BJ (cell line): ENCODE measurements at regions not wholly inside any gene's neighbourhood (a gene's known extent, or its start where the extent isn't known, plus 50 kb on each side); places are given as distances from the start of the nearest gene placed in this dataset.

Source experiments
- CTCF ChIA-PET: fragments of 350-600 bp; formaldehyde crosslinking; extraction: SDS; loops from one replicate; lab custom pipeline; 2021; ENCODE audit warnings: antibody characterized with exemption, inconsistent platforms; lab: Yijun Ruan, JAX
- POLR2A ChIA-PET: fragments of 300-600 bp; sonication (Branson Sonifier 250); formaldehyde crosslinking; extraction: SDS; loops from one replicate; lab custom pipeline; 2021; ENCODE audit warnings: antibody characterized with exemption; lab: Charles Lee
- DNase-seq: peaks from one replicate; pipeline ENCODE4 v3.0.0-alpha.2; 2011; ENCODE audit warnings: low read depth
- H3K27me3 ChIP-seq: 2 replicates; pipeline ENCODE4 v1.6.0; 2011; ENCODE audit warnings: low read length; ENCODE audit not compliant: control insufficient read depth, insufficient read depth
- H3K36me3 ChIP-seq: 2 replicates; pipeline ENCODE4 v1.5.1; 2011; ENCODE audit warnings: low read length; ENCODE audit not compliant: control insufficient read depth, insufficient read depth
- H3K4me3 ChIP-seq: 2 replicates; pipeline ENCODE4 v1.5.1; 2011; ENCODE audit warnings: low read depth, mild to moderate bottlenecking, control low read depth, low read length
- CTCF ChIP-seq: IDR thresholded peaks from 2 replicates; pipeline ENCODE4 v1.5.1; 2011; ENCODE audit warnings: low read depth, mild to moderate bottlenecking, control low read depth, inconsistent platforms, low read length, moderate library complexity; ENCODE audit not compliant: insufficient read depth

- DNase-seq: no peak
Measured at GRCh38 chrX:137424679-137425078, 141.2 kb upstream of the ZIC3 start.

GRCh38 chrX:137423241-137423640 lies 142.7 kb upstream of the ZIC3 start:
- CTCF ChIA-PET: no interaction called here
- Histone ChIP-seq H3K36me3 (no peaks in the 10 kb centered on the region), H3K27me3 (peaks cover 5% of the 10 kb centered on the region), H3K4me3 (no peak overlapping the region)
- POLR2A ChIA-PET: no interaction called here
- no peak for DNase-seq
- TF ChIP-seq CTCF: no peak

More at GRCh38 chrX:137424679-137425078, 141.2 kb upstream of the ZIC3 start:
- no peak for TF ChIP-seq CTCF
- POLR2A ChIA-PET: no interaction called here
- Histone ChIP-seq H3K4me3 (no peak overlapping the region), H3K27me3 (peaks cover 9% of the 10 kb centered on the region), H3K36me3 (no peaks in the 10 kb centered on the region)
- CTCF ChIA-PET: no interaction called here

- CTCF ChIA-PET: no interaction called here
Measured at GRCh38 chrX:137418086-137418485, 147.8 kb upstream of the ZIC3 start.

GRCh38 chrX:137413190-137413589 lies 152.7 kb upstream of the ZIC3 start:
- POLR2A ChIA-PET: no interaction called here
- CTCF ChIA-PET: no interaction called here
- H3K36me3 ChIP-seq: no peaks in the 10 kb centered on the region
- no peak for DNase-seq
- TF ChIP-seq CTCF: no peak
- H3K4me3 ChIP-seq: no peak overlapping the region
- no peaks in the 10 kb centered on the region for H3K27me3 ChIP-seq

More at GRCh38 chrX:137418086-137418485, 147.8 kb upstream of the ZIC3 start:
- DNase-seq: no peak
- H3K4me3 ChIP-seq: no peak overlapping the region
- H3K27me3 ChIP-seq: no peaks in the 10 kb centered on the region
- H3K36me3 ChIP-seq: no peaks in the 10 kb centered on the region
- TF ChIP-seq CTCF: no peak
- POLR2A ChIA-PET: no interaction called here

DNA sequence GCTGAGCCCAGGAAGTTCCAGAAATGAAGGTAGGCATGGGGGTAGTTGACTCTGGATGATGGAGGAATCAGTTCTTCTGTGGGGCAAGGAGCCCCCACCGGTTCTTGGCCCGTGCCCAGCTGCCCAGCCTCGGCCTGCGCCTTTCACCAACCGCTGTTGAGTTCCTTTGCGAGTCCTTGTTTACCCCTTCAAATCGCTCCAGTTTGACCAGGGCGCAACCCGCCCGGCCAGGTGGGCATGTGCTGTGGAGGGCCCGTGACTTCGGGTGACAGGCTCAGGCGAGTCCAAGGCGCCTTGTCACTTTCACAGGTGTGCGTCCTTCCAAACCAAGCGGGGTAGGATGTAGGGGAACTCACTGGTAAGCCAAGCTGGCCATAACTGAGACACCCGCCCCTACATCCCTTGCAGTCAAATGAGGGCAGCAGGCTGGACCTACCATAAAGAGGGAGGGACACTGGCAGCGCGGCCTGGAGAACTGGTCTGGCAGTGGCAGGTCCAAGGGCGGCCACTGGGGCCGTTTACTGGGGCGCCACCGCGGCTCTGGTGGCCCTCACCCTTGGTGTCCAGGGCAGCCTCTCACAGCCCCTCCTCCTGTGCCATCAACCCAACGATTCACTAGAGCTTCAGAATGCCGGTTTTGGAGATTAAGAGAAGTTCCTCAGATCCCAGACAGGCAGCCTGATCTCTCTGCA lies 160.3 kb upstream of the ZIC3 start:
- CTCF ChIA-PET: no interaction called here
- DNase-seq: no peak
- POLR2A ChIA-PET: no interaction called here
- TF ChIP-seq CTCF: no peak
- no peaks in the 10 kb centered on the region for H3K36me3 ChIP-seq
- H3K27me3 ChIP-seq: no peaks in the 10 kb centered on the region
- no peak overlapping the region for H3K4me3 ChIP-seq
